Activated T-helper 9 cell treated with anti-CD3 and anti-CD28 coated beads, Interleukin-2, amount 50 U/mL, for 16 hours (primary cell): ENCODE measurements at regions not wholly inside any gene's neighbourhood (a gene's known extent, or its start where the extent isn't known, plus 50 kb on each side); places are given as distances from the start of the nearest gene placed in this dataset.
A peak's percentile ranks its signal among the peaks of the same experiment; 100 is the strongest.
"Not testable (repeated sequence)": the region's sequence is repeated elsewhere in the genome, so short reads cannot be mapped to it uniquely, and the experiment has no call there.

Experiments used
- DNase-seq: peaks from one replicate; pipeline ENCODE4 v3.0.0-alpha.2; 2020; ENCODE audit warnings: low read depth

- DNase-seq, result no peak
Observed at GRCh38 chr7:112982441-112983063, 104.1 kb downstream of the GPR85 start.

GRCh38 chr7:112981966-112982365 lies 104.7 kb downstream of the GPR85 start:
- DNase-seq, result no peak

- not testable (repeated sequence) for DNase-seq
Observed at GRCh38 chr7:112979055-112979454, 107.6 kb downstream of the GPR85 start.

GRCh38 chr7:112977244-112977955 lies 109.2 kb downstream of the GPR85 start:
- not testable (repeated sequence) for DNase-seq

- no peak for DNase-seq
Observed at GRCh38 chr7:112970771-112971170, 115.9 kb downstream of the GPR85 start.

- no peak for DNase-seq
Observed at GRCh38 chr7:112969946-112970345, 116.7 kb downstream of the GPR85 start.

GRCh38 chr7:112965506-112965905 lies 121.1 kb downstream of the GPR85 start:
- no peak for DNase-seq

- DNase-seq, result no peak
Observed at GRCh38 chr7:112963634-112964033, 123.0 kb downstream of the GPR85 start.

- no peak for DNase-seq
Observed at GRCh38 chr7:112962815-112963214, 123.8 kb downstream of the GPR85 start.

GRCh38 chr7:112959276-112959675 lies 127.4 kb downstream of the GPR85 start:
- DNase-seq, result no peak

- no peak for DNase-seq
Observed at GRCh38 chr7:112958775-112959174, 127.9 kb downstream of the GPR85 start.

- no peak for DNase-seq
Observed at GRCh38 chr7:112957901-112958300, 128.7 kb downstream of the GPR85 start.

- DNase-seq, result not testable (repeated sequence)
Observed at GRCh38 chr7:112953031-112953430, 133.6 kb downstream of the GPR85 start.

GRCh38 chr7:112951070-112951469 lies 135.6 kb downstream of the GPR85 start:
- DNase-seq, result no peak

GRCh38 chr7:112949682-112950081 lies 136.9 kb downstream of the GPR85 start:
- DNase-seq, result not testable (repeated sequence)

GRCh38 chr7:112946350-112946749 lies 140.3 kb downstream of the GPR85 start:
- no peak for DNase-seq

- no peak for DNase-seq
Observed at GRCh38 chr7:112945046-112945445, 141.6 kb downstream of the GPR85 start.

- no peak for DNase-seq
Observed at GRCh38 chr7:112942981-112943380, 143.6 kb downstream of the GPR85 start.

GRCh38 chr7:112942125-112942524 lies 144.5 kb downstream of the GPR85 start:
- not testable (repeated sequence) for DNase-seq

- no peak for DNase-seq
Observed at GRCh38 chr7:112940314-112940732, 146.3 kb downstream of the GPR85 start.

GRCh38 chr7:112939574-112940313 lies 146.9 kb downstream of the GPR85 start:
- peak; percentile 99 for DNase-seq

GRCh38 chr7:112938863-112939573 lies 147.6 kb downstream of the GPR85 start:
- DNase-seq, result peak; percentile 13
